NT2/D1 (cell line): ENCODE measurements at regions not wholly inside any gene's neighbourhood (a gene's known extent, or its start where the extent isn't known, plus 50 kb on each side); places are given as distances from the start of the nearest gene placed in this dataset.
A peak's percentile ranks its signal among the peaks of the same experiment; 100 is the strongest.
"Not testable (repeated sequence)": the region's sequence is repeated elsewhere in the genome, so short reads cannot be mapped to it uniquely, and the experiment has no call there.

Source experiments
- DNase-seq: peaks from one replicate; pipeline ENCODE4 v3.0.0-alpha.2; 2011; ENCODE audit warnings: low read depth, low spot score
- H3K27me3 ChIP-seq: 2 replicates; pipeline ENCODE4 v1.6.0; 2011; ENCODE audit warnings: mild to moderate bottlenecking; ENCODE audit not compliant: insufficient read length, insufficient read depth
- H3K36me3 ChIP-seq: 2 replicates; pipeline ENCODE4 v1.6.1; 2011; ENCODE audit warnings: mild to moderate bottlenecking, low read length, mixed read lengths; ENCODE audit not compliant: insufficient read depth, insufficient read length
- H3K4me1 ChIP-seq: 2 replicates; pipeline ENCODE4 v1.5.1; 2011; ENCODE audit not compliant: insufficient read depth, insufficient read length
- H3K4me3 ChIP-seq: 2 replicates; pipeline ENCODE4 v1.5.1; 2011; ENCODE audit warnings: low read depth; ENCODE audit not compliant: insufficient read length
- H3K9ac ChIP-seq: 2 replicates; pipeline ENCODE4 v1.6.0; 2011; ENCODE audit warnings: low read depth; ENCODE audit not compliant: insufficient read length
- H3K9me3 ChIP-seq: 2 replicates; pipeline ENCODE4 v1.5.1; 2011; ENCODE audit warnings: mild to moderate bottlenecking, low read length; ENCODE audit not compliant: insufficient read depth
- SUZ12 ChIP-seq: IDR thresholded peaks from 2 replicates; pipeline ENCODE4 v1.6.1; 2011; ENCODE audit not compliant: insufficient read length, insufficient read depth; ENCODE audit errors: extremely low read depth
- YY1 ChIP-seq: IDR thresholded peaks from 2 replicates; pipeline ENCODE4 v1.6.1; 2011; ENCODE audit not compliant: insufficient read length, insufficient read depth
- ZNF274 ChIP-seq: IDR thresholded peaks from 2 replicates; pipeline ENCODE4 v1.6.1; 2011; ENCODE audit warnings: mild to moderate bottlenecking, low read depth, low read length

DNA sequence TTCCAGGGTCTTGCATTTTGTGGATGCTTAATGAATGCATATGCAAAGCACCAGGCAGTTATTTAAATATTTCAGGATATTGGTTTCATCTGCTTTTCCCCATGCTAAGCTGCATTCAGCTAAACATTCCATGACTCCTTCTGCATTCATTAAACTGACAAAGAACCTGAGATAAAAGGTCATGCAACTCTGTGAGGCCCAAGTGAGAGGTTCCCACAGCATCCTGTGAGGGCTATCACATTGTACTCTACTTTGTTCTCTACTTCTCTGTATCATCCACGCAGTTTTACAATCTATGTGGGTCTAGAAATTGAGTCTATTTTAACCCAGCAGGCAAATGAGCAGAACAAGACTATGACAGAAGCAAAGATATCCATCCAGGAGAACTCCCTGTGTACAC is 86.4 kb upstream of the PRSS16 start:
- no peaks in the 10 kb centered on the region for H3K9me3 ChIP-seq
- TF ChIP-seq SUZ12, result no peak
- TF ChIP-seq YY1, result no peak
- DNase-seq, result no peak
- H3K4me1 ChIP-seq, result no peaks in the 10 kb centered on the region
- H3K27me3 ChIP-seq, result no peaks in the 10 kb centered on the region
- H3K9ac ChIP-seq, result no peak overlapping the region
- H3K4me3 ChIP-seq, result no peak overlapping the region
- H3K36me3 ChIP-seq, result no peaks in the 10 kb centered on the region

GRCh38 chr6:27161603-27161945 is 85.9 kb upstream of the PRSS16 start:
- TF ChIP-seq SUZ12 (no peak), ZNF274 (no peak), YY1 (no peak)
- Histone ChIP-seq H3K9me3 (no peaks in the 10 kb centered on the region), H3K36me3 (no peaks in the 10 kb centered on the region), H3K9ac (no peak overlapping the region), H3K27me3 (no peaks in the 10 kb centered on the region), H3K4me1 (no peaks in the 10 kb centered on the region), H3K4me3 (no peak overlapping the region)
- no peak for DNase-seq

- TF ChIP-seq ZNF274, result no peak
- no peak for TF ChIP-seq SUZ12
- no peak for TF ChIP-seq YY1
- H3K9ac ChIP-seq, result no peak overlapping the region
- no peaks in the 10 kb centered on the region for H3K36me3 ChIP-seq
- H3K4me3 ChIP-seq, result no peak overlapping the region
- H3K9me3 ChIP-seq, result no peaks in the 10 kb centered on the region
- H3K4me1 ChIP-seq, result no peaks in the 10 kb centered on the region
- no peaks in the 10 kb centered on the region for H3K27me3 ChIP-seq
- no peak for DNase-seq
These were observed 85.4 kb upstream of the PRSS16 start for GRCh38 chr6:27161946-27162603.

DNA sequence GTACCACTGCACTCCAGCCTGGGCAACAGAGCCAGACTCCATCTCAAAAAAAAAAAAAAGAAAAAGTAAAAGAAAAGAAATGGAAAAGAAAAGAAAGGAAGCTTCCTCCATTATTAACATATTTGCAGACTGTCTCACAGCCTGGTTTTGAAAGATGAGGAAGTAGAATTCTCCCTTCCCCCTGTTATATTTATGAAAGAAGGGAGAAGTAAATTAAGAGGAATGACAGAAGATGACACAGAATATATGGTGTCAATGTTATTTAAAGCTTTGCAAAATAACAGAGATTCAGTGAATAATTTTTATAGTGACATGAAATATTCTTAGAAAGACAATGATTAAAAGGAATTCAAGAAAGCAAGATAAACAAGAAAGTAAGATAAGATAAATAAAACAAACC is 83.7 kb upstream of the PRSS16 start:
- DNase-seq, result no peak
- Histone ChIP-seq H3K36me3 (no peaks in the 10 kb centered on the region), H3K9ac (no peak overlapping the region), H3K4me3 (no peak overlapping the region), H3K9me3 (no peaks in the 10 kb centered on the region), H3K27me3 (no peaks in the 10 kb centered on the region), H3K4me1 (no peaks in the 10 kb centered on the region)
- no peak for TF ChIP-seq YY1
- TF ChIP-seq SUZ12, result no peak
- no peak for TF ChIP-seq ZNF274

GRCh38 chr6:27168108-27168507 is 79.4 kb upstream of the PRSS16 start:
- no peak for DNase-seq
- no peak overlapping the region for H3K4me3 ChIP-seq
- no peaks in the 10 kb centered on the region for H3K4me1 ChIP-seq
- no peak overlapping the region for H3K9ac ChIP-seq
- H3K36me3 ChIP-seq, result no peaks in the 10 kb centered on the region
- TF ChIP-seq YY1, result no peak
- TF ChIP-seq SUZ12, result no peak
- TF ChIP-seq ZNF274, result no peak
- no peaks in the 10 kb centered on the region for H3K9me3 ChIP-seq
- H3K27me3 ChIP-seq, result no peaks in the 10 kb centered on the region

GRCh38 chr6:27168586-27169443 is 78.7 kb upstream of the PRSS16 start:
- no peak for DNase-seq
- Histone ChIP-seq H3K4me3 (no peak overlapping the region), H3K27me3 (no peaks in the 10 kb centered on the region), H3K36me3 (no peaks in the 10 kb centered on the region), H3K9me3 (no peaks in the 10 kb centered on the region), H3K9ac (peak overlapping the region; percentile 36), H3K4me1 (no peaks in the 10 kb centered on the region)
- TF ChIP-seq SUZ12, result no peak
- TF ChIP-seq ZNF274, result no peak
- TF ChIP-seq YY1, result no peak

DNA sequence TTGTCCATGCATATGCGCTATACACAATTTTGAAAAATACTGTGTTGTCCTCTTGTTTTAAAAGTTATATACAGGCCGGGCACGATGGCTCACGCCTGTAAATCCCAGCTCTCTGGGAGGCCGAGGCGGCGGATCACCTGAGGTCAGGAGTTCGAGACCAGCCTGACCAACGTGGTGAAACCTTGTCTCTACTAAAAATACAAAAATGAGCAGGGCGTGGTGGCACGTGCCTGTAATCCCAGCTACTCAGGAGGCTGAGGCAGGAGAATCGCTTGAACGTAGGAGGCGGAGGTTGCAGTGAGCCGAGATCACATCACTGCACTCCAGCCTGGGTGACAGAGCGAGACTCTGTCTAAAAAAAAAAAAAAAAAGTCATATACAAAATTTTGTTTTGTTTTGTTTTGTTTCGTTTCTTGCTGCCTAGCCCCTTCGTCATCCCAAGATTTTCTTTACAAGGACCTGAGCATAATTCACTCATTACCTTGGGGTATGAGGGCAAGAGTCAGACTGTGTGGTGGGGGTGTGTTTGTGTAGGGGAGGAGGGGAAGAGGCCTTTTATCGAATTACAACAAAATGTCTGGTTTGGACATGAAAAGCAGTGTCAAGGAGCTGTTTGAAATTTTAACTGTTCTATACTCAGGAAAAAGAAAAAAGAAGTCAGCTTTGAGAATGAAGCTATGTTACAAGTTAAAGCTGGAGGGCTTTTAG is 74.8 kb upstream of the PRSS16 start:
- not testable (repeated sequence) for H3K4me1 ChIP-seq, H3K9ac ChIP-seq, H3K36me3 ChIP-seq, H3K9me3 ChIP-seq, DNase-seq, H3K4me3 ChIP-seq, H3K27me3 ChIP-seq

GRCh38 chr6:27173232-27173601 is 74.3 kb upstream of the PRSS16 start:
- not testable (repeated sequence) for H3K9ac ChIP-seq, H3K9me3 ChIP-seq, H3K27me3 ChIP-seq, DNase-seq, H3K4me1 ChIP-seq, H3K4me3 ChIP-seq, H3K36me3 ChIP-seq
